Nucleus accumbens (tissue), 56 donors: ENCODE measurements at regions not wholly inside any gene's neighbourhood (a gene's known extent, or its start where the extent isn't known, plus 50 kb on each side); places are given as distances from the start of the nearest gene placed in this dataset.
"Not testable (repeated sequence)": the region's sequence is repeated elsewhere in the genome, so short reads cannot be mapped to it uniquely, and the experiment has no call there.

ENCODE experiments used
- DNase-seq, 56 donors: peaks; one replicate each; lab custom pipeline; 2025; lab: John Stamatoyannopoulos, UW

- no peak for DNase-seq
Observed at GRCh38 chr4:19650903-19651864, 600.5 kb upstream of the SLIT2 start.

- no peak for DNase-seq
Observed at GRCh38 chr4:19645589-19645988, 606.1 kb upstream of the SLIT2 start.

GRCh38 chr4:19636451-19636850 is 615.3 kb upstream of the SLIT2 start:
- DNase-seq = no peak

- DNase-seq = no peak
Observed at GRCh38 chr4:19631814-19632213, 619.9 kb upstream of the SLIT2 start.

GRCh38 chr4:19623866-19624265 is 627.8 kb upstream of the SLIT2 start:
- DNase-seq = no peak

GRCh38 chr4:19615086-19615689 is 636.5 kb upstream of the SLIT2 start:
- no peak for DNase-seq

GRCh38 chr4:19614171-19614570 is 637.5 kb upstream of the SLIT2 start:
- DNase-seq = no peak

GRCh38 chr4:19596342-19596741 is 655.4 kb upstream of the SLIT2 start:
- DNase-seq = no peak

- DNase-seq = no peak
Observed at GRCh38 chr4:19592391-19592790, 659.3 kb upstream of the SLIT2 start.

- no peak for DNase-seq
Observed at GRCh38 chr4:19583827-19584569, 667.7 kb upstream of the SLIT2 start.

GRCh38 chr4:19580095-19580494 is 671.6 kb upstream of the SLIT2 start:
- no peak for DNase-seq

GRCh38 chr4:19579608-19580007 is 672.1 kb upstream of the SLIT2 start:
- DNase-seq = no peak

GRCh38 chr4:19577097-19577496 is 674.6 kb upstream of the SLIT2 start:
- DNase-seq = no peak

- no peak for DNase-seq
Observed at GRCh38 chr4:19575924-19576323, 675.8 kb upstream of the SLIT2 start.

- no peak for DNase-seq
Observed at GRCh38 chr4:19566041-19566440, 685.7 kb upstream of the SLIT2 start.

- DNase-seq = no peak
Observed at GRCh38 chr4:19562456-19562855, 689.2 kb upstream of the SLIT2 start.

- DNase-seq = no peak
Observed at GRCh38 chr4:19557161-19557560, 694.5 kb upstream of the SLIT2 start.

- DNase-seq = not testable (repeated sequence)
Observed at GRCh38 chr4:19556276-19556675, 695.4 kb upstream of the SLIT2 start.

GRCh38 chr4:19547463-19547862 is 704.2 kb upstream of the SLIT2 start:
- no peak for DNase-seq

GRCh38 chr4:19544446-19545125 is 707.1 kb upstream of the SLIT2 start:
- DNase-seq = no peak
